Smooth muscle cell (in vitro differentiated cells): ENCODE measurements at regions not wholly inside any gene's neighbourhood (a gene's known extent, or its start where the extent isn't known, plus 50 kb on each side); places are given as distances from the start of the nearest gene placed in this dataset.

ENCODE experiments used
- DNase-seq: peaks from one replicate; lab custom pipeline; 2025; ENCODE audit not compliant: unreplicated experiment; lab: John Stamatoyannopoulos, UW
- H2AFZ ChIP-seq: fragments of 200-600 bp; sonication (generic); 2 replicates; pipeline ENCODE4 v1.6.0; 2016; ENCODE audit warnings: antibody characterized with exemption, low read depth, mild to moderate bottlenecking
- H3F3A ChIP-seq: fragments of 200-600 bp; sonication (generic); 2 replicates; pipeline ENCODE4 v1.6.0; 2017; ENCODE audit warnings: antibody characterized with exemption, low read depth
- H3K27ac ChIP-seq: fragments of 200-600 bp; sonication (generic); 2 replicates; pipeline ENCODE4 v1.5.1; 2016; ENCODE audit warnings: low read depth, mild to moderate bottlenecking
- H3K27me3 ChIP-seq: fragments of 200-600 bp; sonication (generic); 2 replicates; pipeline ENCODE4 v1.6.1; 2016; ENCODE audit warnings: low read depth, mild to moderate bottlenecking
- H3K36me3 ChIP-seq: fragments of 200-600 bp; sonication (generic); 2 replicates; pipeline ENCODE4 v1.5.1; 2016; ENCODE audit warnings: low read depth
- H3K4me1 ChIP-seq: fragments of 200-600 bp; sonication (generic); 2 replicates; pipeline ENCODE4 v1.5.1; 2016; ENCODE audit warnings: low read depth
- H3K4me2 ChIP-seq: fragments of 200-600 bp; sonication (generic); 2 replicates; pipeline ENCODE4 v1.6.0; 2016; ENCODE audit warnings: mild to moderate bottlenecking
- H3K4me3 ChIP-seq: fragments of 200-600 bp; sonication (generic); 2 replicates; pipeline ENCODE4 v1.5.1; 2016; ENCODE audit warnings: mild to moderate bottlenecking
- H3K79me2 ChIP-seq: fragments of 200-600 bp; sonication (generic); 2 replicates; pipeline ENCODE4 v1.6.0; 2016; ENCODE audit warnings: low read depth, mild to moderate bottlenecking
- H3K9ac ChIP-seq: fragments of 200-600 bp; sonication (generic); 2 replicates; pipeline ENCODE4 v1.6.0; 2016; ENCODE audit warnings: low read depth
- H3K9me3 ChIP-seq: fragments of 200-600 bp; sonication (generic); replicated peaks from 2 replicates; pipeline ENCODE4 v1.5.1; 2016; ENCODE audit warnings: low read depth
- H4K20me1 ChIP-seq: fragments of 200-600 bp; sonication (generic); 2 replicates; pipeline ENCODE4 v1.6.0; 2016; ENCODE audit warnings: low read depth
- WGBS: methylation state at CpG from one replicate; pipeline ENCODE4 v1.1.7; 2016; ENCODE audit warnings: low lambda C conversion rate; 5-methylcytosine and 5-hydroxymethylcytosine counted together
- TF ChIP-seq, protein P1 (sequence below): fragments of 200-600 bp; sonication (generic); IDR thresholded peaks from 2 replicates; pipeline ENCODE4 v1.5.1; 2017; ENCODE audit warnings: borderline replicate concordance, mild to moderate bottlenecking, antibody characterized with exemption; ENCODE audit not compliant: insufficient read depth, poor library complexity, severe bottlenecking

DNA sequence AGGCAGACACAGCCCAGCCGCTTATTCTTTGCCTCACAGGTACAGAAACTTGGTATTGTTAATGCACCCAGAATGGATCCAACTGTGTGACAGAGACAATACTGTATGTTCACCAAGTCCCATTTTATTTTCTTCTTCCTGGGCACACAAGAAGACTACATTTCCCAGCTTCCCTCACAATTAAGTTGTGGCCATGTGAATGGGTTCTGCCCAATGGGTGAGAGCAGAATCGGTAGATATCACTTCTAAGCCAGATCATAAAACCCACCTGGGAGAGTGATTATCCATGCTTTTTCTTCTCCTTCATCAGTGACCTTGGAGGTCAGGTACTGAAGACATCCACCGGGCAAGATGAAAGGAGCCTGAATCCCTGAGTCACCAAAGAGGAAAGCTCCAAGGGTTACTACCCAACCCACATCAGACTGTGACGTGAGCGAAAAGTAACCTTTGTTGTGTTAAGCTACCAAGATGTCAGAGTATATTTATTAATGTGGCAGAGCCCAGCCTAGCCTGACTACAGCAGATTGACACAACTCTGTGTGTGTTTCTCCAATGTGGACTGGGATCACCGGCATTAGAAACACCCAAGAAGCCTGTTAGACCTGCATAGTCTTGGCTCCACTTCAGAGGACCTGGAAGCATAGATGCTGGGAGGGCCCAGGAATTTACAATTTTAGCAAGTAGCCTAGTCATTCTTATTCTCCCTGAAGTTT lies 79.1 kb upstream of the GRIK3 start:
- DNase-seq, result no peak
- WGBS, result 86% methylated on average over 6 of the region's 6 CpGs
- Histone ChIP-seq H3K36me3 (no peaks in the 10 kb centered on the region), H3K9ac (no peak overlapping the region), H3K9me3 (no peaks in the 10 kb centered on the region), H3K4me3 (no peak overlapping the region), H3K79me2 (no peaks in the 10 kb centered on the region), H3F3A (no peaks in the 10 kb centered on the region), H3K27ac (no peak overlapping the region), H3K4me2 (no peak overlapping the region), H3K27me3 (peaks cover 50% of the 10 kb centered on the region), H4K20me1 (no peaks in the 10 kb centered on the region), H2AFZ (no peak overlapping the region), H3K4me1 (no peaks in the 10 kb centered on the region)
- TF ChIP-seq, protein P1, sequence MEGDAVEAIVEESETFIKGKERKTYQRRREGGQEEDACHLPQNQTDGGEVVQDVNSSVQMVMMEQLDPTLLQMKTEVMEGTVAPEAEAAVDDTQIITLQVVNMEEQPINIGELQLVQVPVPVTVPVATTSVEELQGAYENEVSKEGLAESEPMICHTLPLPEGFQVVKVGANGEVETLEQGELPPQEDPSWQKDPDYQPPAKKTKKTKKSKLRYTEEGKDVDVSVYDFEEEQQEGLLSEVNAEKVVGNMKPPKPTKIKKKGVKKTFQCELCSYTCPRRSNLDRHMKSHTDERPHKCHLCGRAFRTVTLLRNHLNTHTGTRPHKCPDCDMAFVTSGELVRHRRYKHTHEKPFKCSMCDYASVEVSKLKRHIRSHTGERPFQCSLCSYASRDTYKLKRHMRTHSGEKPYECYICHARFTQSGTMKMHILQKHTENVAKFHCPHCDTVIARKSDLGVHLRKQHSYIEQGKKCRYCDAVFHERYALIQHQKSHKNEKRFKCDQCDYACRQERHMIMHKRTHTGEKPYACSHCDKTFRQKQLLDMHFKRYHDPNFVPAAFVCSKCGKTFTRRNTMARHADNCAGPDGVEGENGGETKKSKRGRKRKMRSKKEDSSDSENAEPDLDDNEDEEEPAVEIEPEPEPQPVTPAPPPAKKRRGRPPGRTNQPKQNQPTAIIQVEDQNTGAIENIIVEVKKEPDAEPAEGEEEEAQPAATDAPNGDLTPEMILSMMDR, result no peak

DNA sequence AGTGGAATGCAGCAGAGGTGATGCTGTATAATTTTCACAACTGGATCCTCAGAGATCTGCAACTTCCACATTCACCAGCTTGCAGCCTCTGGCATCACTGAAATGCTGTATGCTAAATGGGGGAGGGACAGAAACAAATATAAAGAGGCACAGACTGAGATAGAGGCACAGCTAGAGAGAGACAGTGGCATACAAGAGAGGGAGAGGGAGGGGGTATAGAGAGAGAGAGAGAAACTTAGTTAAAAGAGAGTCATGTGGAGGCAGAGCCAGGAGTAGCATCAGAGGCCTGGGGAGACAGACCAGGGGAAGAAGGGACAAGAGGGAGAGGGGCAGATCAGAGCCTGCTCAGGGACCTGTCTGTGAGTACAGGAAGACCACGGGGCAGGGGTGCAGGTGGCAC lies 84.5 kb upstream of the GRIK3 start:
- Histone ChIP-seq H3K36me3 (no peaks in the 10 kb centered on the region), H3K4me2 (no peak overlapping the region), H3F3A (no peaks in the 10 kb centered on the region), H3K9me3 (no peaks in the 10 kb centered on the region), H3K4me3 (no peak overlapping the region), H3K27ac (no peak overlapping the region), H3K79me2 (no peaks in the 10 kb centered on the region), H3K9ac (no peak overlapping the region), H2AFZ (no peak overlapping the region), H4K20me1 (no peaks in the 10 kb centered on the region), H3K4me1 (peaks cover 8% of the 10 kb centered on the region), H3K27me3 (peaks cover 47% of the 10 kb centered on the region)
- no peak for DNase-seq
- 63% methylated on average over 1 of the region's 1 CpG for WGBS
- TF ChIP-seq, protein P1, result no peak

DNA sequence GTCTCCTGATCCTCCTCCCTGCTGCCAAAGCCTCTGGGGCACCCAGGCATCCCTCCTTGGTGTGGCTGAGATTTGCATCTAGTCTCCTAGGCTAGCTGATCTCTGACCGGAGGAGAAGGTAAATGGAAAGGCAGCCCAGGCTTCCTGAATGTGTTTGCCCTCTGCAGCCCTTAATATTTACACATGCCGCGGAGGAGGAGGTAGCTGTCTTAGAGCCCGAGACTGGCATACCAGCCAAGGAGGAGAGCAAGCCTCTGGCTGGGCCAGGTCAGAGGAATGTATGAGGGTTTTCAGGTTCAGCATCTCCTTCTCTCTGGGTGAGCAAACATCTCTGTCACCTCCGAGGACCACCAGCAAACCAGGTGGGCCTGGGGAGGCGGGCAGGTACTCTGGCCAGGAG lies 86.0 kb upstream of the GRIK3 start:
- no peaks in the 10 kb centered on the region for H3K36me3 ChIP-seq
- no peaks in the 10 kb centered on the region for H3F3A ChIP-seq
- peaks cover 32% of the 10 kb centered on the region for H3K27me3 ChIP-seq
- H3K4me3 ChIP-seq, result no peak overlapping the region
- H3K9me3 ChIP-seq, result no peaks in the 10 kb centered on the region
- no peaks in the 10 kb centered on the region for H4K20me1 ChIP-seq
- no peak overlapping the region for H3K9ac ChIP-seq
- H3K27ac ChIP-seq, result no peak overlapping the region
- H3K4me1 ChIP-seq, result peaks cover 10% of the 10 kb centered on the region
- no peak for DNase-seq
- 92% methylated on average over 6 of the region's 6 CpGs for WGBS
- no peaks in the 10 kb centered on the region for H3K79me2 ChIP-seq
- TF ChIP-seq, protein P1, result no peak
- no peak overlapping the region for H2AFZ ChIP-seq
- no peak overlapping the region for H3K4me2 ChIP-seq
